HepG2 (cell line): ENCODE measurements at regions not wholly inside any gene's neighbourhood (a gene's known extent, or its start where the extent isn't known, plus 50 kb on each side); places are given as distances from the start of the nearest gene placed in this dataset.

Experiments
- ATAC-seq: fragments of 200-7000 bp; cut with Tn5 transposase; 3 replicates; pipeline ENCODE4 v1.9.1; 2020; ENCODE audit warnings: mild to moderate bottlenecking, moderate library complexity
- BruUV-seq: library from RNA; stranded (reverse); fragments of 400-500 nt; replicated peaks from 2 replicates; lab custom pipeline; 2021; lab: Mats Ljungman, UMichigan
- CTCF ChIA-PET: fragments of 300-600 bp; formaldehyde crosslinking; extraction: SDS; loops from one replicate; lab custom pipeline; 2021; ENCODE audit warnings: low total read pairs, inconsistent platforms, low intra/inter-chr PET ratio; lab: Yijun Ruan, JAX
- POLR2A ChIA-PET: fragments of 350-600 bp; sonication (Branson Sonifier 250); formaldehyde crosslinking; loops from one replicate; lab custom pipeline; 2020; ENCODE audit warnings: antibody characterized with exemption, inconsistent platforms; lab: Yijun Ruan, JAX
- DNase-seq: peaks from one replicate; pipeline ENCODE4 v3.0.0-alpha.2; 2015; ENCODE audit warnings: low spot score
- FAIRE-seq: peaks from 3 replicates; lab custom pipeline; 2011; peaks lifted over from hg19 to GRCh38; lab: Jason Lieb, UNC
- H2AFZ ChIP-seq: one replicate; pipeline ENCODE4 v1.6.1; 2011; ENCODE audit warnings: low read length, inconsistent platforms
- H3K27ac ChIP-seq: fragments of 300-600 bp; 3 replicates; pipeline ENCODE4 v1.8.0; 2011; ENCODE audit warnings: mixed run types, mild to moderate bottlenecking, mixed read lengths, low read length, inconsistent platforms; ENCODE audit not compliant: insufficient read depth; ENCODE audit errors: extremely low read length
- H3K27me3 ChIP-seq, 2 experiments: fragments of 200-600 bp in 1 of 2; 2 replicates in 1 of 2; 3 replicates in 1 of 2; pipeline versions ENCODE4 v1.6.0 to v1.8.0; 2011; ENCODE audit warnings: low read length in 2 of 2, mild to moderate bottlenecking in 2 of 2, moderate library complexity in 2 of 2, inconsistent platforms in 1 of 2; ENCODE audit not compliant: insufficient read depth in 2 of 2, control insufficient read depth in 1 of 2
- H3K36me3 ChIP-seq, 2 experiments: fragments of 200-600 bp in 1 of 2; replicated peaks in 1 of 2; 2 replicates in 1 of 2; 3 replicates in 1 of 2; pipeline versions ENCODE4 v1.5.1 to v1.8.0; 2011; ENCODE audit warnings: low read length in 2 of 2, inconsistent platforms in 1 of 2; ENCODE audit not compliant: insufficient read depth in 2 of 2, control insufficient read depth in 1 of 2
- H3K4me1 ChIP-seq: 2 replicates; pipeline ENCODE4 v1.5.1; 2012; ENCODE audit warnings: low read length, inconsistent platforms; ENCODE audit not compliant: insufficient read depth
- H3K4me2 ChIP-seq: 2 replicates; pipeline ENCODE4 v1.6.0; 2011; ENCODE audit warnings: low read depth, low read length, inconsistent platforms
- H3K4me3 ChIP-seq, 3 experiments: fragments of 200-600 bp in 1 of 3; sonication (generic), shearing (Covaris generic) in 1 of 3; replicated peaks in 1 of 3; 2 replicates each; pipeline ENCODE4 v1.5.1; 2011 to 2016; ENCODE audit warnings: low read length in 3 of 3, inconsistent platforms in 2 of 3, low read depth in 2 of 3, mild to moderate bottlenecking in 2 of 3, control low read depth in 1 of 3, mixed read lengths in 1 of 3; ENCODE audit not compliant: insufficient read depth in 1 of 3
- H3K79me2 ChIP-seq: one replicate; pipeline ENCODE4 v1.6.1; 2011; ENCODE audit warnings: low read length, inconsistent platforms; ENCODE audit not compliant: insufficient read depth
- H3K9ac ChIP-seq: 2 replicates; pipeline ENCODE4 v1.6.0; 2011; ENCODE audit warnings: mild to moderate bottlenecking, low read depth, low read length, inconsistent platforms; ENCODE audit not compliant: insufficient read depth
- H3K9me3 ChIP-seq: 2 replicates; pipeline ENCODE4 v1.5.1; 2012; ENCODE audit warnings: mild to moderate bottlenecking, low read length
- H4K20me1 ChIP-seq: 2 replicates; pipeline ENCODE4 v1.6.0; 2011; ENCODE audit warnings: inconsistent platforms, mild to moderate bottlenecking, low read length, moderate library complexity; ENCODE audit not compliant: insufficient read depth
- ATF7 ChIP-seq, 2 experiments: fragments of 450-650 bp in 1 of 2; sonication (generic) in 1 of 2; formaldehyde crosslinking in 1 of 2; IDR thresholded peaks; 2 replicates each; pipeline versions ENCODE4 v1.4.0 to v1.6.1; 2016 to 2020; ENCODE audit warnings: antibody characterized with exemption in 1 of 2, mild to moderate bottlenecking in 1 of 2, missing genetic modification reagents in 1 of 2
- BHLHE40 ChIP-seq: IDR thresholded peaks from 2 replicates; pipeline ENCODE4 v1.6.1; 2011; ENCODE audit warnings: low read length, improper control_type of control experiment
- CREB1 ChIP-seq, 2 experiments: fragments of 450-650 bp in 1 of 2; IDR thresholded peaks; 2 replicates each; pipeline ENCODE4 v1.6.1; 2016 to 2017; ENCODE audit warnings: control low read depth in 1 of 2, mild to moderate bottlenecking in 1 of 2, missing compliant biosample characterization in 1 of 2, missing genetic modification characterization in 1 of 2
- DNMT3B ChIP-seq: conservative IDR thresholded peaks from 2 replicates; pipeline ENCODE4 v1.6.1; 2016; ENCODE audit warnings: missing biosample characterization, control low read depth
- EEA1 ChIP-seq: sonication (generic); formaldehyde crosslinking; IDR thresholded peaks from 2 replicates; pipeline ENCODE4 v1.5.1; 2020; ENCODE audit warnings: mild to moderate bottlenecking, missing genetic modification reagents, borderline replicate concordance
- FLYWCH1 ChIP-seq: sonication (generic); formaldehyde crosslinking; IDR thresholded peaks from 2 replicates; pipeline ENCODE4 v1.8.1; 2023; ENCODE audit warnings: mild to moderate bottlenecking, missing genetic modification reagents
- FOXP1 ChIP-seq, 2 experiments: fragments of 450-650 bp in 1 of 2; IDR thresholded peaks; 2 replicates each; pipeline ENCODE4 v1.6.1; 2017 to 2018; ENCODE audit warnings: antibody characterized with exemption in 1 of 2
- HCFC1 ChIP-seq: fragments of 150-350 bp; IDR thresholded peaks from 2 replicates; pipeline ENCODE4 v1.6.1; 2014; ENCODE audit warnings: low read depth, low read length
- HDAC1 ChIP-seq: sonication (generic); formaldehyde crosslinking; IDR thresholded peaks from 2 replicates; pipeline ENCODE4 v1.5.1; 2020; ENCODE audit warnings: mild to moderate bottlenecking, missing genetic modification reagents
- IRF2 ChIP-seq: IDR thresholded peaks from 2 replicates; pipeline ENCODE4 v1.6.1; 2018; ENCODE audit warnings: missing genetic modification reagents, missing compliant biosample characterization
- KDM5A ChIP-seq: fragments of 200-600 bp; sonication (generic); IDR thresholded peaks from 2 replicates; pipeline ENCODE4 v1.7.0; 2018; ENCODE audit warnings: antibody characterized with exemption, mild to moderate bottlenecking, low read length, borderline replicate concordance
- KDM6A ChIP-seq: IDR thresholded peaks from 2 replicates; pipeline ENCODE4 v1.6.1; 2016; ENCODE audit warnings: low read depth
- MED8 ChIP-seq: sonication (generic); formaldehyde crosslinking; IDR thresholded peaks from 2 replicates; pipeline ENCODE4 v1.8.1; 2023; ENCODE audit warnings: mild to moderate bottlenecking, missing genetic modification reagents; ENCODE audit not compliant: insufficient replicate concordance
- MZF1 ChIP-seq: sonication (generic); formaldehyde crosslinking; IDR thresholded peaks from 2 replicates; pipeline ENCODE4 v1.8.1; 2023; ENCODE audit warnings: mild to moderate bottlenecking, missing genetic modification reagents, borderline replicate concordance
- POLR2AphosphoS5 ChIP-seq: IDR thresholded peaks from 2 replicates; pipeline ENCODE4 v1.6.1; 2012; ENCODE audit warnings: low read depth, low read length
- TARDBP ChIP-seq: sonication (generic); formaldehyde crosslinking; IDR thresholded peaks from 2 replicates; pipeline ENCODE4 v1.8.0; 2022; ENCODE audit warnings: mild to moderate bottlenecking, missing genetic modification reagents
- TBL1XR1 ChIP-seq: fragments of 150-350 bp; IDR thresholded peaks from 2 replicates; pipeline ENCODE4 v1.6.1; 2014; ENCODE audit warnings: borderline replicate concordance, low read length; ENCODE audit not compliant: partially characterized antibody
- ZBTB38 ChIP-seq: sonication (generic); formaldehyde crosslinking; IDR thresholded peaks from 2 replicates; pipeline ENCODE4 v1.5.1; 2020; ENCODE audit warnings: mild to moderate bottlenecking, missing genetic modification reagents
- ZKSCAN1 ChIP-seq: fragments of 150-350 bp; IDR thresholded peaks from 2 replicates; pipeline ENCODE4 v1.6.1; 2014; ENCODE audit warnings: low read length
- ZNF432 ChIP-seq: sonication (generic); formaldehyde crosslinking; IDR thresholded peaks from 2 replicates; pipeline ENCODE4 v1.5.0; 2020; ENCODE audit warnings: missing genetic modification reagents, mild to moderate bottlenecking, borderline replicate concordance
- ZNF619 ChIP-seq: sonication (generic); formaldehyde crosslinking; IDR thresholded peaks from 2 replicates; pipeline ENCODE4 v1.4.0; 2020; ENCODE audit warnings: mild to moderate bottlenecking, missing genetic modification reagents
- WGBS: methylation state at CpG from one replicate; pipeline ENCODE4 v1.1.6; 2017; ENCODE audit warnings: low lambda C conversion rate; 5-methylcytosine and 5-hydroxymethylcytosine counted together
- in situ Hi-C: cut with HindIII; loops from 2 replicates; pipeline ENCODE4 v1.10.0; 2017; ENCODE audit warnings: low pct_unique_long_range_greater_than_20kb; ENCODE audit not compliant: extremely low pct_ligation_motif_present
- intact Hi-C: fragments of 100-400 bp; cut with micrococcal nuclease; formaldehyde crosslinking; loops from one replicate; pipeline ENCODE4 v1.10.0; 2022; ENCODE audit not compliant: unreplicated experiment
- TF ChIP-seq, protein P1 (sequence below): sonication (generic); formaldehyde crosslinking; IDR thresholded peaks from 2 replicates; pipeline ENCODE4 v1.8.1; 2023; ENCODE audit warnings: mild to moderate bottlenecking, inconsistent platforms, moderate library complexity, missing genetic modification reagents, borderline replicate concordance
- TF ChIP-seq, protein P2 (sequence below): sonication (generic); formaldehyde crosslinking; IDR thresholded peaks from 2 replicates; pipeline ENCODE4 v1.8.1; 2023; ENCODE audit warnings: mild to moderate bottlenecking, missing genetic modification reagents
- TF ChIP-seq, protein P3 (sequence below): sonication (generic); formaldehyde crosslinking; IDR thresholded peaks from 2 replicates; pipeline ENCODE4 v1.9.0; 2021; ENCODE audit warnings: missing genetic modification reagents, borderline replicate concordance

DNA sequence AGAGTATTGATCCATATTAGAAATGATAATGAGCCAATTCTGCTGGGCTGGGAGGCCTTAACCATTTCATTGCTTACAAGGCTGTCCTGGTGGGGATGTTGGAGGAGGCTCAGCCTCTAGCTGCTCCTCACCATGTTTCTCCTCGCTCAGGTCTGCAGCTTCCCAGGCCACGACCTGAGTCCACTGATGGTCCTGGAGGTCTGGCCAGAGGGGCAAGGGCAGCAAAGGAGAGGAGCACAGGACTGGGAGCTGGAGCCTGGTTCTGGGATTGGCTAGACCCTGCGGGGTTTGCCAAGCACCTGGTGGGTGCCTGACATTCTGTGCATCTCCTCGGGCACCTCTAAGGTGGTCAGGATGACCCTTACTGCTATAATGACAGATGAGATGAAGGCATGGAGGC is 92.6 kb downstream of the KIF26A start (continued):
- TF ChIP-seq ZNF432 (CRISPR knock-in tag) (no peak), POLR2AphosphoS5 (no peak), KDM5A (no peak), ZKSCAN1 (no peak), DNMT3B (CRISPR knock-in tag) (no peak), BHLHE40 (no peak), FLYWCH1 (CRISPR knock-in tag) (no peak)
- TF ChIP-seq, all 625 proteins: peak for 0

DNA sequence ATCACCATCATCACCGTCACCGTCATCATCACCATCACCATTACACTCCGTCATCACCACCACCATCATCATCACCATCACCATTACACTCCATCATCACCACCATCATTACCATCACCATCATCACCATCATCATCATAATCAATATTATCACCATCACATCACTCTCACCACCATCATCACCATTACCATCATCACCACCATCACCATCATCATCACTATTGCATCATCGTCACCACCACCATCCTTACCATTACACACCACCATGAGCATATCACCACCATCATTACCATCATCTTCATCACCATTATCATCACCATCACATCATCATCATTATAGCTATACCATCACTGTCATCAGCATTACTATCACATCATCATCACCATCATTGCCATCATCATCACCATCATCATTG is 93.7 kb downstream of the KIF26A start:
- H3K27me3 ChIP-seq: no peaks in the 10 kb centered on the region; a peak in 1 of 5 replicates
- in situ Hi-C loops (no loop called here), intact Hi-C loops (no loop called here)
- H3K4me3 ChIP-seq: no peak overlapping the region
- no peaks in the 10 kb centered on the region for H3K36me3 ChIP-seq
- H2AFZ ChIP-seq: no peak overlapping the region
- no peaks in the 10 kb centered on the region for H4K20me1 ChIP-seq
- H3K4me2 ChIP-seq: no peak overlapping the region
- no peaks in the 10 kb centered on the region for H3K4me1 ChIP-seq
- no TSS peak for BruUV-seq
- FAIRE-seq (no peak), ATAC-seq (no peak), DNase-seq (no peak)
- H3K79me2 ChIP-seq: no peaks in the 10 kb centered on the region
- peaks cover 36% of the 10 kb centered on the region for H3K9me3 ChIP-seq
- ChIA-PET POLR2A (no interaction called here), CTCF (no interaction called here)
- H3K27ac ChIP-seq: no peak overlapping the region
- no peak overlapping the region for H3K9ac ChIP-seq
- WGBS: 3% methylated on average over 4 of the region's 4 CpGs
- TF ChIP-seq ZNF619 (CRISPR knock-in tag) (no peak), KDM6A (CRISPR knock-in tag) (no peak), ZBTB38 (CRISPR knock-in tag) (no peak), FOXP1 (IDR thresholded peaks at IDR 0.05) (peak; percentile 17; the same call in 1 of the 2 replicates), FOXP1 (CRISPR knock-in tag; IDR thresholded peaks at IDR 0.05) (no peak), IRF2 (CRISPR knock-in tag) (no peak), HDAC1 (CRISPR knock-in tag) (no peak), TARDBP (CRISPR knock-in tag) (no peak), MZF1 (CRISPR knock-in tag) (no peak), MED8 (no peak), ATF7 (IDR thresholded peaks at IDR 0.05) (peak; percentile 99), ATF7 (CRISPR knock-in tag; IDR thresholded peaks at IDR 0.05) (no peak), CREB1 (IDR thresholded peaks at IDR 0.05) (peak; percentile 98), CREB1 (CRISPR knock-in tag; IDR thresholded peaks at IDR 0.05) (no peak), HCFC1 (no peak), EEA1 (CRISPR knock-in tag) (no peak), TBL1XR1 (no peak)
- TF ChIP-seq, protein P1, sequence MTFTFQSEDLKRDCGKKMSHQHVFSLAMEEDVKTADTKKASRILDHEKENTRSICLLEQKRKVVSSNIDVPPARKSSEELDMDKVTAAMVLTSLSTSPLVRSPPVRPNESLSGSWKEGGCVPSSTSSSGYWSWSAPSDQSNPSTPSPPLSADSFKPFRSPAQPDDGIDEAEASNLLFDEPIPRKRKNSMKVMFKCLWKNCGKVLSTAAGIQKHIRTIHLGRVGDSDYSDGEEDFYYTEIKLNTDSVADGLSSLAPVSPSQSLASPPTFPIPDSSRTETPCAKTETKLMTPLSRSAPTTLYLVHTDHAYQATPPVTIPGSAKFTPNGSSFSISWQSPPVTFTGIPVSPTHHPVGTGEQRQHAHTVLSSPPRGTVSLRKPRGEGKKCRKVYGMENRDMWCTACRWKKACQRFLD (CRISPR knock-in tag): no peak
- TF ChIP-seq, protein P2, sequence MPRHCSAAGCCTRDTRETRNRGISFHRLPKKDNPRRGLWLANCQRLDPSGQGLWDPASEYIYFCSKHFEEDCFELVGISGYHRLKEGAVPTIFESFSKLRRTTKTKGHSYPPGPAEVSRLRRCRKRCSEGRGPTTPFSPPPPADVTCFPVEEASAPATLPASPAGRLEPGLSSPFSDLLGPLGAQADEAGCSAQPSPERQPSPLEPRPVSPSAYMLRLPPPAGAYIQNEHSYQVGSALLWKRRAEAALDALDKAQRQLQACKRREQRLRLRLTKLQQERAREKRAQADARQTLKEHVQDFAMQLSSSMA (CRISPR knock-in tag): no peak
- TF ChIP-seq, protein P3, sequence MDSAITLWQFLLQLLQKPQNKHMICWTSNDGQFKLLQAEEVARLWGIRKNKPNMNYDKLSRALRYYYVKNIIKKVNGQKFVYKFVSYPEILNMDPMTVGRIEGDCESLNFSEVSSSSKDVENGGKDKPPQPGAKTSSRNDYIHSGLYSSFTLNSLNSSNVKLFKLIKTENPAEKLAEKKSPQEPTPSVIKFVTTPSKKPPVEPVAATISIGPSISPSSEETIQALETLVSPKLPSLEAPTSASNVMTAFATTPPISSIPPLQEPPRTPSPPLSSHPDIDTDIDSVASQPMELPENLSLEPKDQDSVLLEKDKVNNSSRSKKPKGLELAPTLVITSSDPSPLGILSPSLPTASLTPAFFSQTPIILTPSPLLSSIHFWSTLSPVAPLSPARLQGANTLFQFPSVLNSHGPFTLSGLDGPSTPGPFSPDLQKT: no peak
